Activated naive CD4-positive, alpha-beta T cell treated with anti-CD3 and anti-CD28 coated beads, Interleukin-2, amount 50 U/mL, for 24 hours (primary cell): ENCODE measurements at regions not wholly inside any gene's neighbourhood (a gene's known extent, or its start where the extent isn't known, plus 50 kb on each side); places are given as distances from the start of the nearest gene placed in this dataset.
"Not testable (repeated sequence)": the region's sequence is repeated elsewhere in the genome, so short reads cannot be mapped to it uniquely, and the experiment has no call there.

Experiments
- H3K27ac Mint-ChIP-seq: one replicate; pipeline ENCODE4 v1.8.0; 2021; ENCODE audit warnings: mild to moderate bottlenecking, mixed read lengths
- H3K27me3 Mint-ChIP-seq: one replicate; pipeline ENCODE4 v1.8.0; 2021; ENCODE audit warnings: mixed read lengths
- H3K36me3 Mint-ChIP-seq: one replicate; pipeline ENCODE4 v1.8.0; 2021; ENCODE audit warnings: mixed read lengths
- H3K4me1 Mint-ChIP-seq: one replicate; pipeline ENCODE4 v1.8.0; 2021; ENCODE audit warnings: mixed read lengths
- H3K4me3 Mint-ChIP-seq: one replicate; pipeline ENCODE4 v1.8.0; 2021; ENCODE audit warnings: mild to moderate bottlenecking, mixed read lengths
- H3K9me3 Mint-ChIP-seq: one replicate; pipeline ENCODE4 v1.8.0; 2021; ENCODE audit warnings: mixed read lengths

DNA sequence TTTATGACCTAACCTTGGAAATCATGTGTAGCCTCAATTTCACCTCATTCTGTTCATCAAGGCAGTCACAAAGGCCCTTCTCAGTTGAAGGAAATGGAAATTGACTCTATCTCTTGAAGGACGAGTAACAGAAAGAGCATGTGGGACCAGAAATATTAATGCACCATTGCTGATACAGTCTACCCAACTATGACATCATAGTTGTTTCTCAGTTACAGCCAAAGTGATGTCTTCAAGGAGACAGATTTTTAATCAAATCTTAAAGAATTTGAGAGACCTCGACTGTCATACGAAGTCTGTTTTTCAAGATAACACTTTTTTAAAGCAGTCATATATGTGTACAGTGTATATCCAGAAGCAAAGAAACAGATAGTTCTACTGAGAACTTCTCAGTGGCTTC is 335.7 kb upstream of the PHF14 start:
- Mint-ChIP-seq H3K4me3 (no peak overlapping the region), H3K4me1 (peaks cover 6% of the 10 kb centered on the region), H3K36me3 (no peaks in the 10 kb centered on the region), H3K27me3 (no peaks in the 10 kb centered on the region), H3K27ac (no peak overlapping the region), H3K9me3 (no peaks in the 10 kb centered on the region)

- Mint-ChIP-seq H3K4me1 (peaks cover 19% of the 10 kb centered on the region), H3K27ac (no peak overlapping the region), H3K4me3 (no peak overlapping the region), H3K36me3 (no peaks in the 10 kb centered on the region), H3K9me3 (no peaks in the 10 kb centered on the region), H3K27me3 (peaks cover 2% of the 10 kb centered on the region)
Measured at GRCh38 chr7:10643545-10643944, 330.1 kb upstream of the PHF14 start.

GRCh38 chr7:10644849-10645248 is 328.8 kb upstream of the PHF14 start:
- Mint-ChIP-seq H3K4me3 (no peak overlapping the region), H3K36me3 (no peaks in the 10 kb centered on the region), H3K27me3 (peaks cover 2% of the 10 kb centered on the region), H3K27ac (no peak overlapping the region), H3K4me1 (peaks cover 19% of the 10 kb centered on the region), H3K9me3 (no peaks in the 10 kb centered on the region)

- Mint-ChIP-seq H3K27ac (no peak overlapping the region), H3K27me3 (peaks cover 2% of the 10 kb centered on the region), H3K4me1 (peaks cover 19% of the 10 kb centered on the region), H3K9me3 (no peaks in the 10 kb centered on the region), H3K4me3 (no peak overlapping the region), H3K36me3 (no peaks in the 10 kb centered on the region)
Measured at GRCh38 chr7:10646194-10646593, 327.5 kb upstream of the PHF14 start.

DNA sequence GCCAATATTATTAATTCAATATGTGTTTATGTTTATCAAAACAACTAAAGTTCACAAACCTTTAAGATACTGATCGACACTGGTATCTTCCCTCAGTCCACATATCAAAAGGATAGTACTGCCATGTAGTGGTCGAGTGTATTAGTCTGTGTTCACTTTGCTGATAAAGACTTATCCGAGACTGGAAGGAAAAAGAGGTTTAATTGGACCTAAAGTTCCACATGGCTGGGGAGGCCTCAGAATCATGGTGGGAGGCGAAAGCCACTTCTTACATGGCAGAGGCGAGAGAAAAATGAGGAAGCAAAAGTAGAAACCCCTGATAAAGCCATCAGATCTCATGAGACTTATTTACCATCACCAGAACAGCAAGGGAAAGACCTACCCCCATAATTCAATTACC is 325.4 kb upstream of the PHF14 start:
- peaks cover 10% of the 10 kb centered on the region for H3K4me1 Mint-ChIP-seq
- no peaks in the 10 kb centered on the region for H3K36me3 Mint-ChIP-seq
- H3K9me3 Mint-ChIP-seq, result no peaks in the 10 kb centered on the region
- H3K27ac Mint-ChIP-seq, result no peak overlapping the region
- no peak overlapping the region for H3K4me3 Mint-ChIP-seq
- H3K27me3 Mint-ChIP-seq, result peaks cover 2% of the 10 kb centered on the region

DNA sequence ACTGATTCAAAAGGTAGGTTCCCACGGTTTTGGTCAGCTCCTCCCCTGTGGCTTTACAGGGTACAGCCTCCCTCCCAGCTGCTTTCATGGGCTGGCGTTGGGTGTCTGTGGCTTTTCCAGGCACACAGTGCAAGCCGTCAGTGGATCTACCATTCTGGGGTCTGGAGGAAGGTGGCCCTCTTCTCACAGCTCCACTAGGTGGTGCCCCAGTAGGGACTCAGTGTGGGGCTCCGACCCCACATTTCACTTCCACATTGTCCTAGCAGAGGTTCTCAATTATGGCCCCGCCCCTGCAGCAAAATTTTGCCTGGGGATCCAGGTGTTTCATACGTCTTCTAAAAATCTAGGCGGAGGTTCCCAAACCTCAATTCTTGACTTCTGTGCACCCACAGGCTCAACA is 324.6 kb upstream of the PHF14 start:
- not testable (repeated sequence) for H3K27me3 Mint-ChIP-seq, H3K4me1 Mint-ChIP-seq, H3K4me3 Mint-ChIP-seq, H3K27ac Mint-ChIP-seq, H3K9me3 Mint-ChIP-seq, H3K36me3 Mint-ChIP-seq

- no peaks in the 10 kb centered on the region for H3K4me1 Mint-ChIP-seq
- no peaks in the 10 kb centered on the region for H3K9me3 Mint-ChIP-seq
- no peak overlapping the region for H3K4me3 Mint-ChIP-seq
- no peak overlapping the region for H3K27ac Mint-ChIP-seq
- peaks cover 5% of the 10 kb centered on the region for H3K27me3 Mint-ChIP-seq
- no peaks in the 10 kb centered on the region for H3K36me3 Mint-ChIP-seq
Measured at GRCh38 chr7:10655031-10655430, 318.6 kb upstream of the PHF14 start.

DNA sequence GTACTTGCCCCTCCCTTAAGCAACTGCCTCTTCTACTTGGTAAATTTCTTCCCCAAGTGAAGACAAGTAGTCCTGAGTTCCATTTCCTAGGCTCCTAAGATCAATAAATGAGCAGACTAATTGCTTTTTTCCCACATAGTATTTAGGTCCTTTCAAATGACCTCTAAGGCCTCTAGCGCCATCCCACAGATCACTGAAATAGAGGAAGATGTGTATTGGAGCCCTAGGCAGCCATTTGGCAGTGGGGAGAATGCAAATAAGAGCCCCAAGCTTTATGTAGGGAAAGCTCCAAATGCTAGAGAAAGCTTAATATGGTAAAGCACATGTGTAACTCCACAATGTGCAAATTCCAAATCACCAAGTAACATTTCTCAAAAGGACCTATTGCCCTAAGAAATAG is 316.5 kb upstream of the PHF14 start:
- Mint-ChIP-seq H3K27ac (no peak overlapping the region), H3K4me3 (no peak overlapping the region), H3K4me1 (no peaks in the 10 kb centered on the region), H3K36me3 (no peaks in the 10 kb centered on the region), H3K9me3 (no peaks in the 10 kb centered on the region), H3K27me3 (peaks cover 5% of the 10 kb centered on the region)

GRCh38 chr7:10657837-10658236 is 315.8 kb upstream of the PHF14 start:
- Mint-ChIP-seq H3K27ac (no peak overlapping the region), H3K4me3 (no peak overlapping the region), H3K9me3 (no peaks in the 10 kb centered on the region), H3K4me1 (no peaks in the 10 kb centered on the region), H3K36me3 (no peaks in the 10 kb centered on the region), H3K27me3 (peaks cover 5% of the 10 kb centered on the region)

- Mint-ChIP-seq H3K27ac (no peak overlapping the region), H3K4me3 (no peak overlapping the region), H3K27me3 (peaks cover 5% of the 10 kb centered on the region), H3K9me3 (no peaks in the 10 kb centered on the region), H3K36me3 (no peaks in the 10 kb centered on the region), H3K4me1 (no peaks in the 10 kb centered on the region)
Measured at GRCh38 chr7:10662491-10662890, 311.2 kb upstream of the PHF14 start.

GRCh38 chr7:10662982-10663884 is 310.4 kb upstream of the PHF14 start:
- Mint-ChIP-seq H3K4me3 (no peak overlapping the region), H3K9me3 (no peaks in the 10 kb centered on the region), H3K4me1 (no peaks in the 10 kb centered on the region), H3K36me3 (no peaks in the 10 kb centered on the region), H3K27ac (no peak overlapping the region), H3K27me3 (peaks cover 5% of the 10 kb centered on the region)

DNA sequence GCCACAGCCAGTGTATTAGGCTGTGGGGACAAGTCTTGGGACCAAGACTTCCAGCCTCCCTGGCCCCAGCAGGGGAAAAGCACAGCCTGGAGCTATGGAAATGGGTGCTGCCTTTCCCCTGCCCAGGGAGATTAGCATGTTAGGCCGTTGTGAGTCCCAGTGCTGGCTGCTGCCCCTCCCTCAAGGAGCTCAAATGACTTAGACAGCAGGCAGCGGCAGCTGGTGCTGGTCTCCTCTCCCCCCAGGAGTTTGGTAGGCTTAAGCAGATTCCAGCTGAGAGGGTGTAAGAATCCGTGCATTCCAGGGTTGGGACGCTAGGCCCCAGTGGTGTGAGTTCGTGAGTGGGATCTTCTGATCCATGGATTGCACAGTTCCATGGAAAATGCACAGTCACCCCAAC is 301.5 kb upstream of the PHF14 start:
- Mint-ChIP-seq H3K36me3 (no peaks in the 10 kb centered on the region), H3K4me3 (no peak overlapping the region), H3K27me3 (no peaks in the 10 kb centered on the region), H3K9me3 (peaks cover 5% of the 10 kb centered on the region), H3K27ac (no peak overlapping the region), H3K4me1 (no peaks in the 10 kb centered on the region)

DNA sequence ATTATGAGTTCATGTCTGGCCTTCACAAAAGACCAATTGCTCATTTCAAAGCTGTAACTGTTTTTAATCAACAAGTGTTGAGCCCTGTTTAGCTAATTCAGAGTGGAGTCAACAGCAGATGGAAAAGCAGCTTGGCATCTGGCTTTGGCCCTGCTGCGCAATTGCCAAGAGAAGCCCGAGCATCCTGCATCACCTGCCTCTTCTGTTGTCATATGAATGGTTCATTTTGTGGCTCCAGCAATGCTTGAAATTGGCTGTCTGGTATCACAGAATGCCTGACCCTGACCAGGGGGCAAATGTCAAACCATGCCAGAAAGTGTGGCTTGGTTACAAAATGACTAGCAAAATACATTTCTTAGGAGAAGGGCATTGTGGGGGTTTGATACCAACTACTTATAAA is 296.5 kb upstream of the PHF14 start:
- no peaks in the 10 kb centered on the region for H3K36me3 Mint-ChIP-seq
- H3K27ac Mint-ChIP-seq, result no peak overlapping the region
- no peaks in the 10 kb centered on the region for H3K27me3 Mint-ChIP-seq
- no peaks in the 10 kb centered on the region for H3K4me1 Mint-ChIP-seq
- no peak overlapping the region for H3K4me3 Mint-ChIP-seq
- no peaks in the 10 kb centered on the region for H3K9me3 Mint-ChIP-seq

DNA sequence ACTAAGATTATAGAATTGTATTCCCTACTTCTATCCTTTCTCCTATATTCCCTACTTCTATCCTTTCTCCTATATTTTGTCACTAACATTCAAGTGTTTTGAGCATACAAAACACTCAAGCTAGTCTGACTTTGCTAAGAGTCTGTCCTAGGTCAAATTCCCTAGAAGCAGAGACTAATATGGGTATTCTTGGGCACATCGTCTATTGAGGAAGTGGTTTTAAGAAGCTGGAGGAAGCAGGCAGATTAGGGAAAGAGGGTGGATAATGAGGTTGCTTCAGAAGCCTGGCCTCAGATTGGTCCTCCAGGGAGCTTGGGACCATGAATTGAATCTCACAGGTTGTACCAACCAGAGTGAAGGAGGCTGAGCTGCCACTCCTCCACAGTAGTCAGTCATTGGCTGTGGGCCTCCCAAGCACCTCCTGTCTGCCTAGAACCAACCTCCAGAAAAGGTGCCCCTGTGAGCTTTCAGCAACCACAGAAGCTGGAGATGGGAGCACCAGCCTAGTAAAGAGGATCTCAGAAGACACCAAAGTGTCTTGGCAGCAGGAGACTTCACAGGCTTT is 295.9 kb upstream of the PHF14 start:
- Mint-ChIP-seq H3K27me3 (no peaks in the 10 kb centered on the region), H3K36me3 (no peaks in the 10 kb centered on the region), H3K27ac (no peak overlapping the region), H3K4me3 (no peak overlapping the region), H3K9me3 (no peaks in the 10 kb centered on the region), H3K4me1 (no peaks in the 10 kb centered on the region)

GRCh38 chr7:10684606-10685005 is 289.1 kb upstream of the PHF14 start:
- H3K27me3 Mint-ChIP-seq, result peaks cover 4% of the 10 kb centered on the region
- no peaks in the 10 kb centered on the region for H3K36me3 Mint-ChIP-seq
- H3K27ac Mint-ChIP-seq, result no peak overlapping the region
- H3K4me1 Mint-ChIP-seq, result no peaks in the 10 kb centered on the region
- H3K9me3 Mint-ChIP-seq, result peaks cover 3% of the 10 kb centered on the region
- no peak overlapping the region for H3K4me3 Mint-ChIP-seq

GRCh38 chr7:10685040-10685439 is 288.6 kb upstream of the PHF14 start:
- peaks cover 6% of the 10 kb centered on the region for H3K9me3 Mint-ChIP-seq

More at GRCh38 chr7:10685040-10685439, 288.6 kb upstream of the PHF14 start:
- Mint-ChIP-seq H3K27me3 (peaks cover 4% of the 10 kb centered on the region), H3K27ac (no peak overlapping the region), H3K4me3 (no peak overlapping the region), H3K4me1 (no peaks in the 10 kb centered on the region), H3K36me3 (no peaks in the 10 kb centered on the region)
